HG02678 (cell line): ENCODE measurements at regions not wholly inside any gene's neighbourhood (a gene's known extent, or its start where the extent isn't known, plus 50 kb on each side); places are given as distances from the start of the nearest gene placed in this dataset.
"Not testable (repeated sequence)": the region's sequence is repeated elsewhere in the genome, so short reads cannot be mapped to it uniquely, and the experiment has no call there.

Source experiments
- ATAC-seq: cut with Tn5 transposase; IDR thresholded peaks from one replicate; pipeline ENCODE4 v1.9.1; 2021; ENCODE audit warnings: mild to moderate bottlenecking, moderate library complexity; ENCODE audit not compliant: unreplicated experiment

DNA sequence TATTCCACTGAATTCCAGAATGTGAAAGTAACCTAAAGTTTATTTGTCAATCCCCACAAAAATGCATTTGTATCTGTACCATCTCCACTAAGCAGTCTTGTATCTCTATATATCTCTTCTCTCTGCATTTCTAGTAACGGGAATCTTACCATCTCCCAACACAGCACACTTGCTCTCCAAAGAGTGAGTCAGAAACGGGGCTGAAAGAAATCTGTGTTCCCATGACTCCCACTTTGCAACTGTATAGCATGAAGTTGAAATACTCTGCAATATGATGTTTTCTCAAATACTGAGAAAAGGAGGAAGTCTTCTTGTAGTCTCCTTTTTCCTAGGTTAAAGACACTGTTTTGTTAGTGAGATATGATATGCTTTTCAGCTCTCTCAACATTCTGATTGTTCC is 848.8 kb upstream of the ACO1 start:
- ATAC-seq, result no peak

DNA sequence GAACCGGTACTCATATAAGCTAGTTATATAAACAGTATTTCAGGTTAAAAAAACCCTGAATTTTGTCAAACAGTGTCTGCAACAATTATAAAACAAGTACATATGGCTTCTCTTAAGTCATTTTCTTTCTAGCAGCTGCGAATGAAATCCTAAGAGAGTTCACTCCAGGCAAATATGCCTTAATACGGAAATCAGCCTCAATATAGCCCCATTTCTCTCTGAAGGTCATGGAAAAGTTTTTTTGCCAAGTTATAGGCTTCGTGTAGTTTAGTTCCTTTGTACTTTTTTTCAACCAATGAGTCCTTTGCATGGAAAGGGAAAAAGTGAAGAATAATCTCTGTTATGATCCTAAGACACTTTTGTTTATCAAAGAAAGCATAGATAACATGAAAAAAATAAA is 848.0 kb upstream of the ACO1 start:
- ATAC-seq, result no peak

- no peak for ATAC-seq
Observed at GRCh38 chr9:31541721-31542281, 842.6 kb upstream of the ACO1 start.

DNA sequence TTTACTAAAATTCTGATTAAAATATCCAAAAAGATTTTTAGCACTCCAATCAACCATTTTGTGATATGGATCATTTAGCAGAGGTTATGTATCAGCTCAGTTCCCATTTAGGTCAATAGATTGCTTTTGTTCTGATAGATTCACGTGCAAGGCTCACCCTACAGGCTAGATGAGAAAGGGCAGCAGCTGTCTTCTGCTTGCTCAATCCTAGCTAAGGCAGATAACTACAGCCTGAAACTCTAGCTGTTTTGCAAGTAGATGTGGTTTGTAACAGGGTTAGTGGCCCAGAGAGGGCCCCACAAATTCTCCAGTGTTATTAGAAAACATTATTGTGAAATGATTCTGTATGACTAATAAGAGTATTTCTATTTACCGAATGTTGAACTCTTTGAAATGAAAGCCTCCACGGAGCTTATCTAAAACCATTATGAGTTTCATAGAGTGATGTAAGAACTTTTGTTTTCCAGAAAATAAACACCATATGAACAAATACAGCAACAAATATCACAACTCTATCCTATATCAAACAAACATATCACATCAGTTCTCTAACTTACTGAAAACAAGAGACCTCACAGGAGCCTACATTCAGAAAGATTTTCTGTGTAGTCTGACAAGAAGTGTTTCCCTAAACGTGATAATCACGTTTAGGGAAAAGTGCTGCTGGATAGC is 841.9 kb upstream of the ACO1 start:
- peak; percentile 99 for ATAC-seq

- ATAC-seq, result no peak
Observed at GRCh38 chr9:31554941-31555340, 829.5 kb upstream of the ACO1 start.

- ATAC-seq, result no peak
Observed at GRCh38 chr9:31556667-31557463, 827.6 kb upstream of the ACO1 start.

GRCh38 chr9:31572190-31572589 is 812.3 kb upstream of the ACO1 start:
- ATAC-seq, result not testable (repeated sequence)

DNA sequence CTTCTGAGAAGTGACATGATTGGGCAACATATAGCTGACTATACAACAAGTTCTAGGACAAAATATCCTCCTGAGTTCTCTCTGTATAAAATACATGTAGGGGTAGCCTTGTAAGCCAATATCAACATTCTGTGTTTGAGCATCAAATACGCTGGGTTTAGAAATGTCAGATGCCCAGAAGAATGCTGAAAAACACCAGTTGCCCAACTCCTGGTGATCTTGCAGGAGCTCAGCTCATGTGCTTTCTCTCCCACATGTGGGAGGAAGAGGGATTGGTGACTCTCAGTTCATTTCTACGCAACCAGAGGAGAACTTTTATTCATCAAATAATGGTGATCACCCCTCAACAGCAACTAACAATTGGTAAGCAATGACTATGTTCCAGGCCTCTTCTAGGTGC is 810.9 kb upstream of the ACO1 start:
- ATAC-seq, result no peak

DNA sequence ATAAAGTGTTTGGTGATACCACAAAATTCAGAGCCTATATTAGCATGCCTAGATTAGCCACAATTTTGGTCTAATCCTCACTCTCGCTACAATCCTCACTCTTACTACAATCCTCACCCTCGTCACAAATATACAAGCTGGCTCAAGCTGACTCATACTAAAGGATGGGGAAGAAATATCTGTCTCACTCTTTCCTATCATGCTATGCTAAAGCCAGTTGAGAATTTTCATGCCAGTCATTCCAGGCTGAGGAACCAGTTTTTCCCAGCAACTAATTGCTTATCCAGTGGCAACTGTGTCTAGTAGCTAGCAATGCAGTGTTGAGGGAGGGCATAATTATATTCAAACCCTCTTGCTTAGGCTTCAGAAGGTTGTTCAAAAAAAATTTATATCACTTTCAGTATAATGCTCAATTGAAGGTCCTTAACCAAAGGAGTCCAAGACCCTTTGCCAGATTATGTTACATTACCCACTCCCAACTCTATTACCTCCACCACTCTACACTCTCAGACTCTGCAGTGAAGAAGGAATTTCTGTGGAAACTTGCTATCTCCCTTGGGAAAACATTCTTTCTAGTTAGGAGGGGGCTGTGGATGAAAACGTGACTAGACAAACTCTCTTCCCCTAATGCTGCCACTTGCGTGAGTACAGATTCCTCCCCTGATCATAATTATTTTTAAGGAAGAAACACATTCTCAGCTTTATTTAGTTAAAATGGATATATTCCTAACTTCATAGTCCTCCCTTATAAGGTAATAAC is 810.3 kb upstream of the ACO1 start:
- no peak for ATAC-seq

DNA sequence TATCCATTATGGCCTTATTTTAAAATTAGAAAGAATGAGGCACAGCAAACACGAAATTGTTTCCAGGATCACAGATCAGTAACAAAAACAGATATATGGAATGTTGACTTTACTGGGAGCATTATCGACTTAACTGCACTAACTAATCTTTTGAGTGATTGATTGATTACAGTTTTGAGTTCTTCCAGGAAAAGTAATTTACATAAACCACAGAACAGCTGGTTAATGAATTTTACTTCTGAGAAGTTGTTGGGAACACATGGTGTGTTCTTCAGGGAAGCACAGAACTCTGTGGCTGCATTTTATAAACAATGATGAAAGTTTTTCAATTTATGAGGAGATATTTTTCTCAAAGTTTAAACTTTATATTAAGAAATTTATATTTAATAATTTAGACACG is 802.4 kb upstream of the ACO1 start:
- ATAC-seq, result no peak

DNA sequence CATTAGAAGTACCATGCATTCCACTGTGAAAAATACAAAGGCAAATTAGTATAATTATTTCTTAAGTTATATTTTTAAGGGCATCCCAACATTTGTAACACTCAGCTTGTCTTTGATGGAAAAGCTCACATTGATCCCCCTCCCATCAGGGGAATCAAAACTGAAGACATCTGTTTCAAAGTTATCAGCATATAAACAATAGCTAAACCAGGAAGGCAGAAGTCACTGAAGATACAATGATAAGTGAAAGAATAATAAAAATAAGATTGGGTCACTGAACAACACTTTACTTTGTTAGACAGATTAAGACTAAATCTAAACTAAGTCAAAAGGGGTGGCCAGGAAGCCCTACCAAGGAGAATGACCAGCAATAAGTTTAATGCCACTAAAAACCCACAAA is 801.9 kb upstream of the ACO1 start:
- ATAC-seq, result no peak

DNA sequence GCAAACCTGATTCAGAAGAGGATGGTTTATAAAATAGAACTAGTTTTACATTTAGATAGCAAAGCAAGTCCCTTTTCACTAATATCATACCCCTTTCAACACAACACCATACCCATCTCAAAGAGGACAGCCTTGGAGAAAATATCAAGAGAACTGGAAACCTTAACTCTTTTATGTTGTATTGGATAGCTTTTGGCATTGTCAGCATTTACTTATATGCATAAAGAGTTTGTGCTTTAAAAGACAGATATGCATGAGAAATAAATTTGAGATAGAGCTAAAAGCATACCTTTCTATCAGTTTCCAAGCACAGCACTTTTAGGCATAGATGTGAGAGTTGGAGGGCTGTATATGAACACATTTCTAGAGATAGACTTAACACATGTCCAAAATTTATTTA is 799.3 kb upstream of the ACO1 start:
- ATAC-seq, result no peak

- no peak for ATAC-seq
Observed at GRCh38 chr9:31587146-31587545, 797.3 kb upstream of the ACO1 start.

- no peak for ATAC-seq
Observed at GRCh38 chr9:31588006-31588405, 796.4 kb upstream of the ACO1 start.

DNA sequence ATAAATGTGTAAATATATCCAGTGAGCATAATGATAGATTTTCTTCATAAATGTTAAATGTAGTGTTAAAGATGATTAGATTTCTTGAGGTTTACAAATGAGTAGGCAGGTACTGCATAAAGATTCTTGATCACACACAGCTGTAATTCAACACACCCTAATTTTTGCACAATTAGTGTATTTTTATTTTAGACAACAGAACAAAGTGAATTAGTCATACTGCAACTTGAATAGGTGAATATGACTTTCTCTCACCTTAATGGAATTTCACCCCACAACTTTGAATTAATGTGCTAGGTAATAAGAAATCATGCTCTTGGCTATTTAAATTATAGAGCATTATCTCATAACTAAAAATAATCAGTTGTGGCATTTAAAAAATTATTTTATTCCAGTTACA is 795.7 kb upstream of the ACO1 start:
- no peak for ATAC-seq

GRCh38 chr9:31590091-31590490 is 794.4 kb upstream of the ACO1 start:
- ATAC-seq, result no peak

DNA sequence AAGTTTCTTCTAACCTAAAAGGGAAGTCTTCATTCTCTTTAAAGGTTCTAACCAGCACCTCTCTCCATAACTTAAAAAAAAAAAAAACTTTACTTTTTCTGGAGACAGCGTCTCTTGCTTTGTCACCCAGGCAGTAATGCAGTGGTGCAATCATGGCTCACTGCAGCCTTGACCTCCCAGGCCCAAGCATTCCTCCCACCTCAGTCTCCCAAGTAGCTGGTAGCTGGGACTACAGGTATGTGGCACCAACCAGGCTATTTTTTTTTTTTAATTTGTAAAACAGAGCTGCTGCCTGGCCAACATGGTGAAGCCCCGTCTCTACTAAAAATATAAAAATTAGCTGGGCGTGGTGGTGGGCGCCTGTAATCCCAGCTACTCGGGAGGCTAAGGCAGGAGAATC is 787.4 kb upstream of the ACO1 start:
- not testable (repeated sequence) for ATAC-seq

DNA sequence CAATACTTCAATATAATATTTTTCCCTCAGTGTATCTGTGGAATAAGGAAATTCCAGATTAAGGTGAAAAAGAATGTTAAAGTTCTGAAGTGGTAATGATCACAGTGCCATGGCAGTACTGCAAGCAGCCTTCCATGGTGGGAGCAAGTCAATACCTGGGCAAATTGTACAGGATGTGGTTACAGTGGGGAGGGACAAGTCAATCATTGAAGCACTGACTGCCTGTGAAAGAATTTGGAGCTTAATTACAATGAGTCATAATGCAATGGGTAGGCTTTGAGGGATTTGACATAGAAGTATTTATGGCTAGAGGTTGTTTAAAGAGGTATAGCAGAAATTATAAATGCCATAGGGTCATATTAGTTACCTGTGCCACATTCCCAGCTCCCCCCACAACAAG is 786.5 kb upstream of the ACO1 start:
- ATAC-seq, result no peak

- ATAC-seq, result no peak
Observed at GRCh38 chr9:31601666-31602065, 782.8 kb upstream of the ACO1 start.

GRCh38 chr9:31604531-31604930 is 779.9 kb upstream of the ACO1 start:
- ATAC-seq, result no peak

GRCh38 chr9:31605164-31605563 is 779.3 kb upstream of the ACO1 start:
- no peak for ATAC-seq

DNA sequence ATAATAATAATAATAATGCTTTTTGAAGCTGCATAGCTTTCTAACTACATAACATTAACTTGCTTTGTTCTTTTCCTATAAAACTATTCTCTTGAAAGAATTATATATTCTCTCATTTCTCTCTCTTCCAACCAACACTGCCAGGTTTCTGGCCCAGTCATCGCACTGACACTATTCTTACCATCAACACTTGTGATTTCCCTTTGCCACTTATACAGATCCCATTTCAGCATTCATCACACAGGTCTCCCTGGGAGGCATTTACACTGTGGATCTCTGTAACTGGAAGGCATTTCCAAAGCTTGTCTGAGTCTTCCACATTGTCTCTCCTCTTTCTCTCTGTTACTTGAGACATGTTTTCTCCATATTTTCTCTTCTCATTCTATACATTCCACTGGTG is 777.8 kb upstream of the ACO1 start:
- ATAC-seq, result no peak
